ENCODE measurements at regions not wholly inside any gene's neighbourhood (a gene's known extent, or its start where the extent isn't known, plus 50 kb on each side); places are given as distances from the start of the nearest gene placed in this dataset.

DNA sequence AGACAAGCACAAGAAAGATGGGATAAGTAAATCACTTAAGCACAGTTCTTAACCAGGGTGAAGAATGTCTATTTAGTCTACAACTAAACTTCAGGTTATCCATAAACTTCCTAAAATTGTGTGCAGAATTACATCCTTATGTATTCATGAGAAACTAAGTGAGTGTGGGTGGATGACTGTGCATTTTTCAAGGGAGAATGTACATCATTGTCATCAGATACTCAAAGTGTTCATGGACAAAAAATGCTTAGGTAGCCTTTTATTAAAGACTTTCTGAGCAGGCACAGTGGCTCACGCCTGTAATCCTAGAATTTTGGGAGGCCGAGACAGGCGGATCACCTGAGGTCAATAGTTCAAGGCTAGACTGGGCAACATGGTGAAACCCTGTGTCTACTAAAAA lies 2023.8 kb downstream of the LRRC4C start:
- TF ChIP-seq, protein P1, sequence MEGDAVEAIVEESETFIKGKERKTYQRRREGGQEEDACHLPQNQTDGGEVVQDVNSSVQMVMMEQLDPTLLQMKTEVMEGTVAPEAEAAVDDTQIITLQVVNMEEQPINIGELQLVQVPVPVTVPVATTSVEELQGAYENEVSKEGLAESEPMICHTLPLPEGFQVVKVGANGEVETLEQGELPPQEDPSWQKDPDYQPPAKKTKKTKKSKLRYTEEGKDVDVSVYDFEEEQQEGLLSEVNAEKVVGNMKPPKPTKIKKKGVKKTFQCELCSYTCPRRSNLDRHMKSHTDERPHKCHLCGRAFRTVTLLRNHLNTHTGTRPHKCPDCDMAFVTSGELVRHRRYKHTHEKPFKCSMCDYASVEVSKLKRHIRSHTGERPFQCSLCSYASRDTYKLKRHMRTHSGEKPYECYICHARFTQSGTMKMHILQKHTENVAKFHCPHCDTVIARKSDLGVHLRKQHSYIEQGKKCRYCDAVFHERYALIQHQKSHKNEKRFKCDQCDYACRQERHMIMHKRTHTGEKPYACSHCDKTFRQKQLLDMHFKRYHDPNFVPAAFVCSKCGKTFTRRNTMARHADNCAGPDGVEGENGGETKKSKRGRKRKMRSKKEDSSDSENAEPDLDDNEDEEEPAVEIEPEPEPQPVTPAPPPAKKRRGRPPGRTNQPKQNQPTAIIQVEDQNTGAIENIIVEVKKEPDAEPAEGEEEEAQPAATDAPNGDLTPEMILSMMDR (IDR thresholded peaks at IDR 0.05; ENCODE audit: insufficient read depth, low read length, severe bottlenecking), result no peak
- no peak for FAIRE-seq
- DNase-seq (ENCODE audit: low read depth), result no peak
- no peak overlapping the region for H3K4me3 ChIP-seq (ENCODE audit: low read depth, low read length)
- H3K36me3 ChIP-seq (ENCODE audit: control insufficient read depth, insufficient read depth, low read length), result no peaks in the 10 kb centered on the region
- H3K27me3 ChIP-seq (ENCODE audit: control insufficient read depth, insufficient read depth, low read length), result no peaks in the 10 kb centered on the region

DNA sequence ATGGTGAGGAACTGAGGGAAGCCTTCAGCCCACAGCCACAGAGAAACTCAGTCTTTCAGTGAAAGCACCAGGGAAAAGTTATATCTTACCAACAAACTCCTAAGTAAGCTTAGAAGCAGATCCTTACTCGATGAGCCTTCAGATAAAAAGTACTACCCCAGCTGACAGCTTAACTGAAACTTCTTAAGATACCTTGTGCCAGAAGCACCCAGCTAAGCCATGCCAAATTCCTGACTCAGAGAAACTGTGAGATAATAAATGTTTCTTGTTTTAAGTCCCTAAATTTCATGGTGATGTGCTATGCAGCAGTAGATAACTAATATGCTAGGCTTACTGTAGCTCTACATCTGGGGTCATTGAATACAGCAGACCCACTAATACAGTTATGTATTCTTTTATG lies 2025.0 kb downstream of the LRRC4C start:
- FAIRE-seq (no peak), DNase-seq (ENCODE audit: low read depth) (no peak)
- Histone ChIP-seq H3K27me3 (ENCODE audit: control insufficient read depth, insufficient read depth, low read length) (no peaks in the 10 kb centered on the region), H3K4me3 (ENCODE audit: low read depth, low read length) (no peak overlapping the region), H3K36me3 (ENCODE audit: control insufficient read depth, insufficient read depth, low read length) (no peaks in the 10 kb centered on the region)
- TF ChIP-seq, protein P1 (IDR thresholded peaks at IDR 0.05; ENCODE audit: insufficient read depth, low read length, severe bottlenecking), result no peak

DNA sequence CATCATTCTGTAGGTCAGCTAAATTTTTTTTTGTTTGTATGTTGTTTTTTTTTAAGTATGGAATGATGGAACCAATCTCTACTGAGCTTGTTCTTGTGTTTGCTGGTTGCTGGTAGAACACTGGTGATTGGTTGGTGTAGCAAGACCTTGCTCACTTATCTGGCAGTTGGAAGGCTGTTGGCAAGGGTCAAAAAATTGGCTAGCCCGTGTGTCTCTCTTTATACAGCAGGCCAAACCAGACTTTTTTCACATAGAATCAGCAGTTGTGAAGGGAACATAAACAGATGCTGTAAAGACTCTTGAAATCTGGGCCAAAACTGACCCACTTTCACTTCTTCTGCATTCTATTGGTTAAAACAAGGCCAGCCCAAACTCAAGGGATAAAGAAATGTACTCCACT lies 2026.5 kb downstream of the LRRC4C start:
- TF ChIP-seq, protein P1 (IDR thresholded peaks at IDR 0.05; ENCODE audit: insufficient read depth, low read length, severe bottlenecking), result no peak
- FAIRE-seq (no peak), DNase-seq (ENCODE audit: low read depth) (no peak)
- Histone ChIP-seq H3K36me3 (ENCODE audit: control insufficient read depth, insufficient read depth, low read length) (no peaks in the 10 kb centered on the region), H3K4me3 (ENCODE audit: low read depth, low read length) (no peak overlapping the region), H3K27me3 (ENCODE audit: control insufficient read depth, insufficient read depth, low read length) (no peaks in the 10 kb centered on the region)

DNA sequence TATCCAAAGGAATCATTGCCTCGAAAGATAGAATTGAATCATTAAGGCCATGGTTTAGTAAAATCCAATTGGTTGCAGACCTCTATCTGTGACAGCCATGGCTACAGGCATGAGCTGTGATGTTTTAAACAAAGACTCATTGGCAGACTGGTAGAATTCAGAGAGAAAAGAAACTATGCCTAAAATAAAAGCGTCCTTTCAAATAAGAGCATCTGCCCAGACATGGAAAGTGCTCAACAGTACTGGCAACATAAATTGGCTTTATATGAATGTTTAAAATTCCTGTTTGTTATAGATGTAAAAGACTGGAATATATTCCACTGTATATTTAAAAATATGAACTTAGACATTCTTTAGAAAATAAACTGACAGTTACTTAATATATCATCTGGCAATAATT lies 2034.2 kb downstream of the LRRC4C start:
- no peak for FAIRE-seq
- TF ChIP-seq, protein P1 (IDR thresholded peaks at IDR 0.05; ENCODE audit: insufficient read depth, low read length, severe bottlenecking), result no peak
- H3K36me3 ChIP-seq (ENCODE audit: control insufficient read depth, insufficient read depth, low read length), result no peaks in the 10 kb centered on the region

DNA sequence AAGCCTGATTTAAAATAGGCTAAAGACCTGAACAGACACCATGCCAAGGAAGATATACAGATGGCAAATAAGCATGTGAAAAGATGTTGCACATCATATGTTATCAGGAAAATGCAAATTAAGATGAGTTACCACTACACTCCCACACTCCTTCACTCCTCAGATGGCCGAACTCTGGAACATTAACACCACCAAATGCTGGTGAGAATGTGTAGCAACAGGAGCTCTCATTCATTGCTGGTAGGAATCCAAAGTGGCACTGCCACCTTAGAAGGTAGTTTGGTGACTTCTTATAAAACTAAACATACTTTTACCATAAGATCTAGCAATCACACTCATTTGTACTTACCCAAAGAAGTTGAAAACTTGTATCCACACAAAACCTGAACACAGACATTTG lies 2047.3 kb downstream of the LRRC4C start:
- no peak for FAIRE-seq
- Histone ChIP-seq H3K4me3 (ENCODE audit: low read depth, low read length) (no peak overlapping the region), H3K27me3 (ENCODE audit: control insufficient read depth, insufficient read depth, low read length) (no peaks in the 10 kb centered on the region), H3K36me3 (ENCODE audit: control insufficient read depth, insufficient read depth, low read length) (no peaks in the 10 kb centered on the region)
- DNase-seq (ENCODE audit: low read depth), result no peak
- TF ChIP-seq, protein P1 (IDR thresholded peaks at IDR 0.05; ENCODE audit: insufficient read depth, low read length, severe bottlenecking), result no peak

More for the DNA sequence above, 2034.2 kb downstream of the LRRC4C start:
- no peak for DNase-seq (ENCODE audit: low read depth)
- Histone ChIP-seq H3K27me3 (ENCODE audit: control insufficient read depth, insufficient read depth, low read length) (no peaks in the 10 kb centered on the region), H3K4me3 (ENCODE audit: low read depth, low read length) (no peak overlapping the region)

DNA sequence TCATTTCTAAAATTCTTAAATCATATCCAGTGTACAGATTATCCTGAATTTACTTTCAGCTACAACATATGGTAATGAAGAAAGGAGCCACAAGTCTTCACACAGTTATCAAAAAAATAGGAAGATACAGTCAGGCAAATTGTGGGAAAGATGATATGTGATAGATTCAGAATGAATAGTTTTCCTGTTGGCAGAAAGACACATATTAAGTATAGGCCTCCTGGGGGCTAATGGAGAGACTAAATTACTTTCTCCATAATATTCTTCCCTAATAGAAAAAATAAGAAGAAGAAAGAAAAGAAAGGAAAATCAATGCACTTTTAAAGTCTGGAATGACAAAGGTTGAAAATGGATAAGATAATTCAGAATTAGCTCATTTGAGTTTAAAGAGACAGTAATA lies 2073.5 kb downstream of the LRRC4C start:
- H3K27me3 ChIP-seq (ENCODE audit: control insufficient read depth, insufficient read depth, low read length), result no peaks in the 10 kb centered on the region
- TF ChIP-seq, protein P1 (IDR thresholded peaks at IDR 0.05; ENCODE audit: insufficient read depth, low read length, severe bottlenecking), result no peak
- no peak for FAIRE-seq
- no peak overlapping the region for H3K4me3 ChIP-seq (ENCODE audit: low read depth, low read length)
- no peaks in the 10 kb centered on the region for H3K36me3 ChIP-seq (ENCODE audit: control insufficient read depth, insufficient read depth, low read length)
- DNase-seq (ENCODE audit: low read depth), result no peak

All from bronchial epithelial cell (primary cell).